Psoas muscle (tissue), 7 donors: ENCODE measurements at regions not wholly inside any gene's neighbourhood (a gene's known extent, or its start where the extent isn't known, plus 50 kb on each side); places are given as distances from the start of the nearest gene placed in this dataset.

Experiments used
- ATAC-seq, 4 donors: fragments of 200-7000 bp; cut with Tn5 transposase; one replicate each; pipeline ENCODE4 v1.9.1; 2020; ENCODE audit warnings: moderate library complexity in 3 of 4, mild to moderate bottlenecking in 2 of 4
- DNase-seq, 2 donors: peaks; one replicate each; pipeline ENCODE4 v3.0.0-alpha.2; 2020
- H3K27ac ChIP-seq: fragments of 200-600 bp; one replicate; pipeline ENCODE4 v1.8.0; 2022
- H3K27me3 ChIP-seq, 3 donors: fragments of 200-600 bp in 1 of 3; one replicate each; pipeline versions ENCODE4 v1.6.1 to v1.8.0; 2013 to 2022; ENCODE audit warnings: low read length in 2 of 3, mild to moderate bottlenecking in 2 of 3, moderate library complexity in 1 of 3; ENCODE audit not compliant: insufficient read depth in 3 of 3
- H3K36me3 ChIP-seq, 2 donors: fragments of 200-600 bp in 1 of 2; one replicate each; pipeline versions ENCODE4 v1.6.1 to v1.8.0; 2013 to 2022; ENCODE audit warnings: low read depth in 1 of 2, mild to moderate bottlenecking in 1 of 2, moderate library complexity in 1 of 2; ENCODE audit not compliant: insufficient read depth in 1 of 2
- H3K4me1 ChIP-seq: fragments of 200-600 bp; one replicate; pipeline ENCODE4 v1.8.0; 2022
- H3K4me3 ChIP-seq: fragments of 200-600 bp; one replicate; pipeline ENCODE4 v1.8.0; 2022; ENCODE audit warnings: mild to moderate bottlenecking
- H3K9me3 ChIP-seq: fragments of 200-600 bp; one replicate; pipeline ENCODE4 v1.8.0; 2022
- CTCF ChIP-seq: fragments of 200-600 bp; IDR thresholded peaks from one replicate; pipeline ENCODE4 v1.8.0; 2022; ENCODE audit warnings: antibody characterized with exemption
- WGBS, 3 donors: extraction: QIAGEN DNeasy Blood & Tissue Kit; methylation state at CpG; one replicate each; pipeline versions ENCODE4 v1.1.6 to v1.1.7; 2013; 5-methylcytosine and 5-hydroxymethylcytosine counted together
- intact Hi-C, 2 donors: fragments of 100-400 bp; cut with DNase I; formaldehyde crosslinking; loops; one replicate each; pipeline versions ENCODE4 v1.11.0 to v1.14.2; 2022
- donor health status: healthy with polysubstance abuse.
- donor health status: DM: no; HTN: no; CAD: no; lungs with moderate emphysema.
- donor health status: Bipolar disorder and iron deficiency.
- donor health status: healthy.
- donor health status: DM: yes; HTN: yes; CAD: no.
- donor health status: DM: no; HTN: no; CAD: no.
- donor health status: DM: yes; HTN: yes; CAD: no.

GRCh38 chr1:30388386-30388785 is 335.0 kb downstream of the MATN1 start:
- Histone ChIP-seq H3K36me3 (no peaks in the 10 kb centered on the region), H3K4me3 (no peak overlapping the region), H3K27ac (no peak overlapping the region), H3K9me3 (no peaks in the 10 kb centered on the region), H3K27me3 (peaks cover 0 to 16% (median 9%) of the 10 kb centered on the region in 3 donors), H3K4me1 (no peaks in the 10 kb centered on the region)
- TF ChIP-seq CTCF, result no peak
- DNase-seq, result no peak
- WGBS, 3 donors, result 79 to 87% (median 83%) methylated on average over 4 of the region's 4 CpGs
- no peak for ATAC-seq
- intact Hi-C loops, result no loop called here

- no peak overlapping the region for H3K4me3 ChIP-seq
- WGBS, 3 donors, result 61 to 71% (median 69%) methylated on average over 12 to 17 of the region's 17 CpGs
- no peaks in the 10 kb centered on the region for H3K4me1 ChIP-seq
- intact Hi-C loops, result no loop called here
- no peaks in the 10 kb centered on the region for H3K9me3 ChIP-seq
- ATAC-seq (no peak), DNase-seq (no peak)
- H3K27ac ChIP-seq, result no peak overlapping the region
- TF ChIP-seq CTCF, result no peak
- H3K36me3 ChIP-seq, result no peaks in the 10 kb centered on the region
- H3K27me3 ChIP-seq, result peaks cover 0 to 9% (median 8%) of the 10 kb centered on the region in 3 donors
Measured at GRCh38 chr1:30386156-30386926, 337.0 kb downstream of the MATN1 start.

- no peak for TF ChIP-seq CTCF
- Histone ChIP-seq H3K9me3 (no peaks in the 10 kb centered on the region), H3K27ac (no peak overlapping the region), H3K27me3 (peaks cover 0 to 9% (median 8%) of the 10 kb centered on the region in 3 donors), H3K4me3 (no peak overlapping the region), H3K4me1 (no peaks in the 10 kb centered on the region), H3K36me3 (no peaks in the 10 kb centered on the region)
- no peak for ATAC-seq
- 72 to 79% (median 78%) methylated on average over 17 of the region's 17 CpGs for WGBS, 3 donors
- DNase-seq, result no peak
- intact Hi-C loops, result no loop called here
Measured at GRCh38 chr1:30385246-30385995, 338.0 kb downstream of the MATN1 start.

GRCh38 chr1:30384286-30385245 is 338.8 kb downstream of the MATN1 start:
- DNase-seq, result no peak
- WGBS, 3 donors, result 64 to 75% (median 73%) methylated on average over 10 of the region's 10 CpGs

More at GRCh38 chr1:30384286-30385245, 338.8 kb downstream of the MATN1 start:
- no peak for TF ChIP-seq CTCF
- Histone ChIP-seq H3K27me3 (peaks cover 0 to 8% (median 3%) of the 10 kb centered on the region in 3 donors), H3K36me3 (no peaks in the 10 kb centered on the region), H3K4me1 (no peaks in the 10 kb centered on the region), H3K4me3 (no peak overlapping the region), H3K27ac (no peak overlapping the region), H3K9me3 (no peaks in the 10 kb centered on the region)
- intact Hi-C loops, result loop anchor here (5.0 kb wide), 2 partner anchors 277 to 1147 kb away; partner anchors contain the start of gene PTPRU (in 1 of the 2)
- no peak for ATAC-seq
